ENCODE measurements at regions not wholly inside any gene's neighbourhood (a gene's known extent, or its start where the extent isn't known, plus 50 kb on each side); places are given as distances from the start of the nearest gene placed in this dataset.

DNA sequence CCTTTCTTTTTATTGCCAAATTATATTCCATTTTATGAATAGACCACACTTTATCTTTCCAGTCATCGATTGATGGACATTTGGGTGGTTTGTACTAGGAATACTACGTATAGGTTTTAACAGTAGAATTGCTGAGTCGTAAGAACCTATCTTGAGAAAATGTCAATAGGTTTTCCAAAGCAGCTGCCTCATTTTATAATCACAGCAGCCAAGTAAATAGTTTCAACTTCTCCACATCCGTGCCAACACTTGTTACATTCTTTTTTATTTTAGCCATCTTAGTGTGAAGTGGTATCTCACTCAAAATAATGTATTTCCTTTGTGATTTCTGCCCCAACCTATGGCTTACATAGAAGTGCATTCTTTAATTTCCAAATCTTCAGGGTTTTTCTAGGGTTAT lies 479.2 kb downstream of the CDH26 start:
- WGBS, 2 donors = 76% methylated on average over 4 of the region's 4 CpGs
- intact Hi-C loops (cut with DNase I) = no loop called here
- no peak overlapping the region for H3K27ac ChIP-seq

DNA sequence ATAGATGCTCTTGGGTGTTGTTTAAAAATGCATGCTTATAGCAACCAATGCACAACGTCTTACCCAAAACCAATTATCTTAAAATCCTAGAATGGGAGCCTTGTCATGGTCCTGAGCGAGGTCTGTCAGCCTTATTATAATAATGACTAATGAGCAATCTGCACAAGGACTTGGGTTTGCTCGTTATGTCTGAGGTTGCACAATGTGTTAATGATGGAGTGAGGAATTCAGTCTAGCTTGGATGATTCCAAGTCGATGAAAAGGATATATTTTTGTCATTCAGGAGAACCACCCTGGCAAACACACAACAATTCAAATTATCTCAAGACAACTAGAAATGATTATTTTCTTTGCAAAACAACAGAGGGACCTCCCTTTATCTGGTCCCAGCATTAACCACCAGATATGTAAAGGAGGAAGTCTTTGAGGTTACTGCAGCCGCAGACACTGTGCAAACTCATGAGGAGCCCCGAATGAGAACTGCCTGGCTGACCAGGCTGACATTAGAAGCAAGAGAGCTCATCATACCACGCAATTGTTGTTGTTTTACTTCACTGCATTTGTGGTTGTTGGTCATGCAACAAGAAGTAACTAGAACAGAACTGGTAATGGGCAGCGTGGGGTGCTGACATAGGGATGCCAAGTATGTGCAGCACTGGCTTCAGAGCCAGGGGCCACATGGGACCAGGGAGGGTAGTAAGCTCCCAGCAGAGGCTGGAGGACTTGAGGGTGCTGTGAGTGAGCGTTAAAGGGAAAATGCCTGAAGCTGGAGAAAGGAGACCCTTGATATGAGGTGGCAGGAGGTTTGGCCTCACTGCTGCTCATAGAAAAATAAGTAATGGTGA lies 488.3 kb downstream of the CDH26 start:
- ATAC-seq = no peak
- WGBS, 2 donors = 67 to 75% methylated on average over 9 of the region's 9 CpGs
- DNase-seq = no peak
- Histone ChIP-seq H3K27me3 (peaks cover 0 to 11% (median 0%) of the 10 kb centered on the region in 7 donors), H3K27ac (no peak overlapping the region), H3K9me3 (peaks cover 0 to 4% (median 0%) of the 10 kb centered on the region in 11 donors), H3K36me3 (no peaks in the 10 kb centered on the region), H3K4me3 (no peak overlapping the region), H3K4me1 (no peaks in the 10 kb centered on the region)
- TF ChIP-seq, protein P1, sequence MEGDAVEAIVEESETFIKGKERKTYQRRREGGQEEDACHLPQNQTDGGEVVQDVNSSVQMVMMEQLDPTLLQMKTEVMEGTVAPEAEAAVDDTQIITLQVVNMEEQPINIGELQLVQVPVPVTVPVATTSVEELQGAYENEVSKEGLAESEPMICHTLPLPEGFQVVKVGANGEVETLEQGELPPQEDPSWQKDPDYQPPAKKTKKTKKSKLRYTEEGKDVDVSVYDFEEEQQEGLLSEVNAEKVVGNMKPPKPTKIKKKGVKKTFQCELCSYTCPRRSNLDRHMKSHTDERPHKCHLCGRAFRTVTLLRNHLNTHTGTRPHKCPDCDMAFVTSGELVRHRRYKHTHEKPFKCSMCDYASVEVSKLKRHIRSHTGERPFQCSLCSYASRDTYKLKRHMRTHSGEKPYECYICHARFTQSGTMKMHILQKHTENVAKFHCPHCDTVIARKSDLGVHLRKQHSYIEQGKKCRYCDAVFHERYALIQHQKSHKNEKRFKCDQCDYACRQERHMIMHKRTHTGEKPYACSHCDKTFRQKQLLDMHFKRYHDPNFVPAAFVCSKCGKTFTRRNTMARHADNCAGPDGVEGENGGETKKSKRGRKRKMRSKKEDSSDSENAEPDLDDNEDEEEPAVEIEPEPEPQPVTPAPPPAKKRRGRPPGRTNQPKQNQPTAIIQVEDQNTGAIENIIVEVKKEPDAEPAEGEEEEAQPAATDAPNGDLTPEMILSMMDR (IDR thresholded peaks at IDR 0.05) = no peak
- intact Hi-C loops (cut with DNase I) = no loop called here

More for the DNA sequence above, 479.2 kb downstream of the CDH26 start:
- no peaks in the 10 kb centered on the region for H3K27me3 ChIP-seq
- no peak overlapping the region for H3K4me3 ChIP-seq
- DNase-seq = no peak
- TF ChIP-seq, protein P1 (IDR thresholded peaks at IDR 0.05) = no peak
- no peak for ATAC-seq
- H3K36me3 ChIP-seq = no peaks in the 10 kb centered on the region
- peaks cover 0 to 13% (median 0%) of the 10 kb centered on the region in 11 donors for H3K9me3 ChIP-seq
- no peaks in the 10 kb centered on the region for H3K4me1 ChIP-seq

DNA sequence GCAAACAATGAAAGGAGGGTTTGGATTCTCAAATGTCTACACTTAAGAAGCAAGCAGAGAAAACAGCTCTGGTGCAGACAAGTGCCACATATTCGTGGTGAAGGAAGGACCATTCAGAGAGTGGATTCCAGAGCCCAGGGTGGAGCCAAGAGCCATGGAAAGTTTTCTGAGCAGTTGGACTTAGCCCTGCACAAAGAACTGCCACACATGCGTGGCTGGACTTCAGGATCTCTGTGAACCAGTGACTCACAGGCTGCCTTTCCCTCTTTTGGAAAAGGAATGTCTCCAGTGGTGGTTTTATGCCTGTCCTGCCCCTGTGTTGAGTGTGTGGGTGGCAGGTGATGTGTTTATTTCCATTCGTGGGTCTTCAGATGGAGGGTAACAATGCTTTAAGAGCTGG lies 489.5 kb downstream of the CDH26 start:
- H3K36me3 ChIP-seq = no peaks in the 10 kb centered on the region
- H3K27me3 ChIP-seq = peaks cover 0 to 11% (median 0%) of the 10 kb centered on the region in 7 donors
- ATAC-seq (peak in 2 of 8 donors; percentile 67 to 80), DNase-seq (no peak)
- 49 to 58% methylated on average over 3 of the region's 3 CpGs for WGBS, 2 donors
- no peaks in the 10 kb centered on the region for H3K4me1 ChIP-seq
- H3K27ac ChIP-seq = no peak overlapping the region
- TF ChIP-seq, protein P1 (IDR thresholded peaks at IDR 0.05) = no peak
- H3K9me3 ChIP-seq = no peaks in the 10 kb centered on the region
- intact Hi-C loops (cut with DNase I) = no loop called here
- no peak overlapping the region for H3K4me3 ChIP-seq

DNA sequence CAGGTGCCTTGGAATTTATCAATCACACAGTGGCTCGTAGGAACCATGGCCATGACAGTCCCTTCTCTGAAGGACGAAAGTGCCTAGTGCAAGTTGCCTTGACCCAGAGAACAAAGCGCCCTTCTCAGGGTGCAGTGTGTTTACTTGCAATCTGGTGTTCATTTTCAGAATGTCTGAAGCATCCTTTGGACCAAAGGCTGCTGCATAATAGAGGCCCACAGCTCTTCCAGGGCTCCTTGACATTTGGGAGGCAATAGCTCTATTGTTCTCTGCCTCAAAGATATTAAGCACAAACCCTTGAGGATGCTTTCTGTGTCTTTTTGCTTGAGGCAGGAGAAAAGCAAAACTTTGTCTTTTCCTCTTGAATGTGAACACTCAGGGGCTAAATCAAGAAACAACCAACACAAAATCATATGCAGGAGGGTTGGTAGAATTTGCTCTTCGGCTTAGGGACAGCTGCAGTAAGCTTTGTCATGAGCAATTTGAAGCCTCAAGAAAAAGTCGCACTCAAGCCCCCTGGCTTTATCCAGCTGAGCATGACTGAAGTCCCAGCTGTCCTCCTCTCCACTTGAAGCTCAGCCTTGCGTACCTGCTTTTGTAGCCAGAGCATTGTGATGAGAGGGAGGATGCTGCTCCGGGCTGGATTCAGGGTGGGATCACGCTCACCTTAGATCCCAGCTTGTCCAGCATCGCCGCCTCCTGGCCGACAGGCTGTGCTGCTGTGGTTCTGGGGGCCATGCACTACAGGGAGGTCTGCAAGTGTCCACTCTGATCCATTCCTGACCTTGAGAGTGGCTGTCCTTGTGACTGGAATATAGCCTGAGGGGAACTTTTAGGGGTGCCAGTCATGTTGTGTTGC lies 495.4 kb downstream of the CDH26 start:
- DNase-seq (no peak), ATAC-seq (no peak)
- intact Hi-C loops (cut with DNase I) = loop anchor here in 1 of 10 donors (10.0 kb wide), 1 partner anchor 59 kb away; no protein-coding TSS in a partner anchor
- TF ChIP-seq, protein P1 (IDR thresholded peaks at IDR 0.05) = no peak
- H3K9me3 ChIP-seq = no peaks in the 10 kb centered on the region
- no peaks in the 10 kb centered on the region for H3K27me3 ChIP-seq
- H3K27ac ChIP-seq = no peak overlapping the region
- peaks cover 0 to 7% (median under 1%) of the 10 kb centered on the region in 9 donors for H3K4me1 ChIP-seq
- 76 to 77% methylated on average over 11 of the region's 11 CpGs for WGBS, 2 donors
- H3K4me3 ChIP-seq = no peak overlapping the region
- no peaks in the 10 kb centered on the region for H3K36me3 ChIP-seq

Measured in heart right ventricle (tissue), 16 donors.